HG02759 (cell line): ENCODE measurements at regions not wholly inside any gene's neighbourhood (a gene's known extent, or its start where the extent isn't known, plus 50 kb on each side); places are given as distances from the start of the nearest gene placed in this dataset.
A peak's percentile ranks its signal among the peaks of the same experiment; 100 is the strongest.
"Not testable (repeated sequence)": the region's sequence is repeated elsewhere in the genome, so short reads cannot be mapped to it uniquely, and the experiment has no call there.

Source experiments
- ATAC-seq: cut with Tn5 transposase; IDR thresholded peaks from one replicate; pipeline ENCODE4 v1.9.1; 2021; ENCODE audit warnings: mild to moderate bottlenecking, moderate library complexity; ENCODE audit not compliant: unreplicated experiment

DNA sequence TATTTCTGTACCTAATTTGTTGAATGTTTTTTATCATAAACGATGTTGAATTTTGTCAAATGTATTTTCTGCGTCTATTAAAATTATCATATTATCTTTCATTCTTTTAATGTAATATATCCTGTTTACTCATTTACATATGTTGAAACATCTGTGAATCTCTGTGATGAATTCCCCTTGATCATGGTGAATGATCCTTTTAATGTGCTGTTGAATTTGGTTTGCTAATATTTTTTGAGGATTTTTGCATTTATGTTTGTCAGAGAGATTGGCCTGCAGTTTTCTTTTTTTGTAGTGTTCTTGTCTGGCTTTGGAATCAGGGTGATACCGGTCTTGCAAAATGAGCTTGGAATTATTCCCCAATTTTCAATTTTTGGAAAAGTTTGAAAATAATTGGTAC lies 569.3 kb upstream of the CCDC179 start:
- ATAC-seq = no peak

DNA sequence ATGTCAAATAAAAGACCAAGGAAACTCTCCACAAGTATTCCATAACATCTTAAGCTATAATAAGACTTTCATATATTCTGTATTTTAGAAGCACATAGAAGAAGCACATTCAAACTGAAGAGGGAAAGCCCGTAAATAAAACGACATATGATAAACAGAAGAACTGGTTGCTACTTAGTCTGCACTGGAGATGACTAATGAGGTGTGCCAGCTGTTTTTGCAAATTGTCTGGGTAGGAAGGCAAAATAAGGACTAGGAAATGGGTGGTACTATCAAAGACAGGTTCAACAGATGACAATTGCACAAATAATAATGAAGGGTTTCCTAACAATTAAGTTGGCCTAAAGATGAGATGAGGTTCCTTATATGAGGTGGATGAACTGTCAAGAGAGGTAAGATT lies 593.2 kb upstream of the CCDC179 start:
- no peak for ATAC-seq

DNA sequence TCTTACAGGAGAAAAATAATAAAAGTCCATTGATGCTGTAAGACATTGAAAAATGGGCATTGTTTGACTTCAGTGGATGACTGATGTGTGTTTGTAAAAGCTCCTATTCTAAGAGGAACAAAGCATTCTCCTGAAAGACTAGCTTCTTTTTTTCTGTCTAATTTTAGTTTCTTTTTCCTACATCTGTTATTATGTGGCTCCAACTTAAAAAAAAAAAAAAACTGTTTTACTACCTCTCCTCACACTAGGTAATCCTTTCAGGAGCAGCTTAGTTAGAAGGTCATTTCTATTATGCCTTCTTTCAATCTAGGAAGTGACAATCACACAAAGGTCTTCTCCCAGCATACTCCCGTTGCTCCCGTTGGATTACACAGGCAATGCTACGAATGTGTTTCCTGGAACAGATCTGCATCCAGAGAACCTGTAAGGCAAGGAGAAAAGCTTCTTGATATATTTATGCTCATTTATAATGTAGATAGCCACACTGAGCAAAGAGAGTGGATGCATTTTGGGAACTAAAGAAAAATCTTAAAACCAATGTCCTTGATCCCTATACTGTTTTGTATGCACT lies 595.1 kb upstream of the CCDC179 start:
- ATAC-seq = no peak

DNA sequence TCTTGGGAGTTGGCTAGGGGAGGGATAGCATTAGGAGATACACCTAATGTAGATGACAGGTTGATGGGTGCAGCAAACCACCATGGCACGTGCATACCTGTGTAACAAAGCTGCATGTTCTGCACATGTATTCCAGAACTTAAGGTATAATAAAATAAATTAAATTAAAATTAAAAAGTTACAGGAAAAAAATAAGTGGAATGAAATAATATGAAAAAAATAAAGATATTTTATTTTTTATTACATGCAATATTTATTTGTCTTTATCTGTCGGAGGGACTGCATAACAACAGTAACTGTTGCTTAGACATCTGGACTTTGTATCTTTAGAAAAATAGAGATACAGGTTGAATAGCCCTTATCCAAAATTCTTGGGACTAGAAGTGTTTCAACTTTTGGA lies 597.4 kb upstream of the CCDC179 start:
- ATAC-seq = no peak

DNA sequence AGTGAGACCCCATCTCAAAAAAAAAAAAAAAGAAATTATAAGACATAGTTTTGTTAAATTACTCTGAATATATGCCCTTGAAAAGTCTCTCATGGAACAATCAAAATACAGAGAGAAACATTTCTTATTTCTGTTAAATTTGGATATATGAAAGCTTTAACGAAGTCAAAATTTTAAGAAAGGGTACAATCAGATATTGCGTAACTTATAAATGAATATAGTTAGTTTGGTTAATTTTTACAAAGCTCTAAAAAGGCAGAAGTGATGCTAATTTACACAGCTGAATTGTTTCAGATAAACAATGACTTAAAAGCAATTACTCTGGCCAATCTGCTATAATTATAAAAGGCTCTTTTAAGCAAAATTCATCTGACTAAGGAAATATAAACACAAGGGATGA lies 611.6 kb upstream of the CCDC179 start:
- ATAC-seq = no peak

DNA sequence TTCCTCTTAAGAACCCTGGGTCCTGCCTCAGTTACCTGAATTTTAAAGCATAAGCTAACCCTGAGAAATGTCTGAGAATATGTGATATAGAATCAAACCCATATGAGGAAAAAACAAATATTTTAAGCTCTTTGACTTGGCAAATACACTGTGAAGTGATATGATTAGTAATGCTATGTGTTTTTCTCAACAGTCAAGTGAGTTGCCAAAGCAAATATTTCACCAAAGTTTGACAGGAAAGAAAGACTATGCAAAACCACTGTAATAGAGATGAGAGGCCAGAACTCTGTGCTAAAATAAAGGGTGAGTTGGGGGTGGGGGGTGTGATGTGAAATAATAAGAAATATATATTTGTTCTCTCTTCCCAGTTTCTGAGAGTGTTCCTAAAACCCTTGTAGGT lies 613.5 kb upstream of the CCDC179 start:
- ATAC-seq = no peak

DNA sequence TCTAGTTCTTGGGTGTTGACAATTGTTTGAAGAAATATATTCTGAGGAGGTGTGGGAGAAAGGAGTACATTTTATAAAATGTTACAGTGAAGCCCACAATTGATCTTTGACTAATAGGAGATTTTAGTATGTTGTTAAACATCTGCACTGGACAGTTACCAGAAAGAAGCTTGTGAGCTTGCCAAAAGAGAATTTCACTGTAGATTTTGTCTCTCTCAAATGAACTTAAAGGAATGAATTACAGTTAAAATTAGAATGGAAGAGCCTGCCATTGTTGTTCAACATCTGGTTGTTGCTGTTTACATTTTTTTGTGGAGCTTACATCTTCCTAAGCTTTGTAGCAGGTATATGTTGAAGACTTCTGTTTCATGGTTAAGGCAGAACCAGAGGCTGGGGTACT lies 620.5 kb upstream of the CCDC179 start:
- no peak for ATAC-seq

DNA sequence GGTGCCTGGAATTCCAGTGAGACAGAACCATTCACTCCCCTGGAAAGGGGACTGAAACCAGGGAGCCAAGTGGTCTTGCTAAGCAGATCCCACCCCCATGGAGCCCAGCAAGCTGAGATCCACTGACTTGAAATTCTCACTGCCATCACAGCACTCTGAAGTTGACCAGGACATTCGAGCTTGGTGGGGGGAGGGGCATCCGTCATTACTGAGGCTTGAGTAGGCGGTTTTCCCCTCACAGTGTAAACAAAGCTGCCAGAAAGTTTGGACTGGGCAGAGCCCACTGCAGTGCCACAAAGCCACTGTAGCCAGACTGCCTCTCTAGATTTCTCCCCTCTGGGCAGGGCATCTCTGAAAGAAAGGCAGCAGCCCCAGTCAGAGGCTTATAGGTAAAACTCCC lies 623.9 kb upstream of the CCDC179 start:
- ATAC-seq = not testable (repeated sequence)

DNA sequence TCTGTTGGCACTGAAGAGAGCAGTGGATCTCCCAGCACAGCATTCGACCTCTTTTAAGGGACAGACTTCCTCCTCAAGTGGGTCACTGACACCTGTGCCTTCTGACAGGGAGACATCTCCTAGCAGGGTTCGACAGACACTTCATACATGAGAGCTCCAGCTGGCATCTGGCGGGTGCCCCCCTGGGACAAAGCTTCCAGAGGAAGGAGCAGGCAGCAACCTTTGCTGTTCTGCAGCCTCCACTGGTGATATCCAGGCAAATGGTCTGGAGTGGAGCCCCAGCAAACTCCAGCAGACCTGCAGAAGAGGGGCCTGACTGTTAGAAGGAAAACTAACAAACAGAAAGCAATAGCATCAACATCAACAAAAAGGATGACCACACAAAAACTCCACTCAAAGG lies 624.3 kb upstream of the CCDC179 start:
- ATAC-seq = not testable (repeated sequence)

DNA sequence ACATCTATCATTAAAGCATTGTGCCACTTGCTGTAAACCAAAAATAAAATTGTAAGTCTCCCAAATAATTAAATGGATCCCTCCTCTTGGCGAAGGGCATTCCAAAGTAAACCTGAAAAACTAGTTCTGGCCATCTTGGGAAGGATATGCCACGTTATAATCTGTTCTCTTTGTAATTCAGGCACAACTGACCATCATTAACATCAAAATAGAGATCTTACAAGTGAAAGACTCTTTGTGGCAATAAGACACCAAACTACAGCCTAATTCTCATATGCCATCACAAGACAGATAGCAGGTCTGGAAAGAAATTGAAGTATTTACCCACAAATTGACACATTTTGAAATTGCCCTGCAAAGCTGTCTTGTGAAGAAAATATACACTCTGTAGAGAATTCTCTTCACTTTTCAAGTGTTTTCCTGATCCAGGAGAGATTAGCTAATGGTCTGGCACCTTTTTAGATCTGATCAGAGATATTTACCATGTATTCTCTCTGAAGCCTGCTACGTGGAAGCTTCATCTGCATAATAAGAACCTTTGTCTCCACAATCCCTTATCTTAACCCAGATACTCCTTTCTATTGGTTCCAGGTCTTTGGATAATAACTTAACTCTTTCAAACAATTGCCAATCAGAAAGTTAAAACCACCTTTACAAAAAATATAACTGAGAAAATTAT lies 630.4 kb upstream of the CCDC179 start:
- no peak for ATAC-seq

DNA sequence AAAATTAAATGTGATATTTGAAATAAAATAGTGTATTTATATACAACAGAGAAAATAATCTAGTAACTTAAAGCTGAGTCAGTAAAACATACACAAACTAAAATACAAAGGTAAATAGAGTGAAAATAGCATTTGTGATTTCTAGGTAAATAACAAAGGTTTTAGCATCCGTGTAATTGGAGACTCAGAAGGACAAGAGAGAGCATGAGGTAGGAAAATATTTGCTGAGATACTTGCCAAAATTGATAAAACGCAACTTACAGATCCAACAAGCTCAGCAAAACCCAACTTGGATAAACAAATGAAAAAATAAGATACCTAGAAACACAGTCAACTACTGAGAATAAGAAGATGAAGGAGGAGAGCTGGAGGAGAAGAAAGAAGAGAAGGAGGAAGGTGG lies 634.7 kb upstream of the CCDC179 start:
- no peak for ATAC-seq

DNA sequence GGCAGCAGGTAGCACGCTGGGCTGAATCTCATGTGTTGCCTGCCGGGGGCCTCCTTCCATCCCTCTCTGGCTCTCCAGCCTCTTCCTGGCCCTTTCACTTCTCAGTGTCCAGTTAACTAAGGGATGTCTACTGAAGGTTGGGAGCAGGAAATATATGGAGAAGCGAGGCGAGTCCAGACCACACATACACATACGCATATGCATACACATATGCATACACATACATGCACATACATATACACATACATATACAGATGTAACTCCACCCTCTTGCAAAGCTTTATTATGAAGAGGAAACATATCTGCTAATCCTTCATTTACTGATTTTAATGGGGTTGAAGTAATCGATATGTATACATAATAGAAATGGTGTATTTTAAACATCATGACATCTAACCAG lies 636.1 kb upstream of the CCDC179 start:
- no peak for ATAC-seq

DNA sequence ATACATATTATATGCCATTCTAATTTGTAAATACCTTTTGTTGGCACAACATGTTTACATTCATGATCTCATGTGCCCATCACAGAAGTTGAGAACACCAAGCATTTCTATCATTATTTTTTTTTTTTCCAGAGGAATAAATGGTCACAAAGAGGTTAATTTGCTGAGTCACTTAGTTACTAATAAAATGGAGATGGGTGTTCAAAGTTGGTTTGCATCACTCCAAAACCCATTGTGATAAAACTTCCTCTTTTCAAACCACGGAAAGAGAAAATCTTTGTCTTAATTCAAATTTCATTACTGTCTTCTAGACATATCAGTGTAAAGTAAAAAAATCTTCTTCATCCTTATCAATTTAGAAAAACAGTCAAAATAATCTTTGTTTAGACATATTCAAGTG lies 636.8 kb upstream of the CCDC179 start:
- no peak for ATAC-seq

DNA sequence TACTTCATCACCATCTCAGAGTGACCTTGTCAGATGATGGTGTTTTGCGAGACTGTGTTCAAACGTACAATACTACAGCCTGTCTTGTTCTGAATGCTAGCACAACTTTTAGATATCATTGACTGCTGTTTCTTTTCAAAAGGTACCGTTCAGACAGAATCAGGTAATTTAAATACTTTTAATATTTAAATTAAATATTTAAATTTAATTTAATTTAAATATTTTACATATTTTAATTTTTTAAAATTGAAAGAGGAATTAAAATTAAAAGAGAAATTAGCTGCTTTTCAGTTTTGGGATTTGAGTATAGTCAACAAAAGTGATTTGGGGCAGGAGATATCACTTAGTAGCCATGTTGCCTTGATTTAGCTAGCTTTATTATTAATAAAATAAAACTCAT lies 642.1 kb upstream of the CCDC179 start:
- no peak for ATAC-seq

DNA sequence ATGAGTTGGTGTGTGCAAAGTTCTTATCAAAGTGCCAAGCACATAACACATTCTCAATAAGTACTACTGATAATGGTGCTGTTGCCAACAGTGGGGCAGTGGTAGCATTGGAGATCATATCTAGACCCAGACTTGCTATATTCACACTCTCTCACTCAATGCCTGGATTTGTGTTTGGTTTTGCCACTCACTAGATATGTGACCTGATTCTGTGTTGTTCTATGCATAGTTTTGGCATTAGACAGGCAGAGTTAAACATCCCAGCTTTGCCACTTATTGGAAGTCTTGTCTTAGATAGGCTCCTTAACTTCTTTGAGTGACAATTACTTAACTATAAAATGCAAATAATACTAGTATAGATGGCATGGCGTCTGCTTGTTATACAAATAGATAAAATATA lies 642.6 kb upstream of the CCDC179 start:
- ATAC-seq = no peak

DNA sequence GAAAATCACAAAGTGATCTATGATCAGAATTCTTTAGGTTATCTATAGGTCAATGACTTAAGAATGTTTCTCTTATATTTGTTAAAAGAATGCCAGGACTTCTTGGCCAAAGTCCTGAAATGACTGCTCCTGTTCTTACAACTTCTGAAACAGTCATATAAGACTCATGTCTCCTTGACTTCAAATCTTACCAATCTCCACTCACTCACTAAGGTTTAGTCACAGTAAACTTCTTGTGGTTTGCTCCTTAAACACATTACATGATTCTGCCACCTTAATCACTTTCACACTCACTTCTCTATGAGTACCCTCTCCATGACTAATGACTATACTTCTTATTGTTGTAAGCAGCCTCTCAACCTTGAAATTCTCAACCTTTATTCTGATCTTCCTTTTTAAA lies 648.7 kb upstream of the CCDC179 start:
- peak; percentile 67 for ATAC-seq

DNA sequence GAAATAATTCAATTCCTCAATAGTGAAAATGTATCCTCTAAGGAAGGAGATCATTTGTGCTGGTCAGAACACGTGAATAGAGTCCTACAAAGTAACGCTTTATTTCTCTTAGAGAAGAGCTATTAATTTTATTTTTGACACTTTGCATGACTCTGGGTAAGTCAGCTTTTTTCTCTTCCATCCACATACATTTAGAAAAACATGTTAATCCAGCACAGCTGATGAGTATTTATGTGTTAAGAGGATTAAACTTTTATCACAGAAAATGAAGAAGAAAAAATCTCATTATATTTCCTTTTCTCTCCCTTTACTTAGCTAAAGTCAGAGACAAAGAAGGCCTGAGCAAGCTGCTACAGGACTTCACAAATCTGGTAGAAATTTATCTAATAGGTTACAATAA lies 649.5 kb upstream of the CCDC179 start:
- no peak for ATAC-seq

DNA sequence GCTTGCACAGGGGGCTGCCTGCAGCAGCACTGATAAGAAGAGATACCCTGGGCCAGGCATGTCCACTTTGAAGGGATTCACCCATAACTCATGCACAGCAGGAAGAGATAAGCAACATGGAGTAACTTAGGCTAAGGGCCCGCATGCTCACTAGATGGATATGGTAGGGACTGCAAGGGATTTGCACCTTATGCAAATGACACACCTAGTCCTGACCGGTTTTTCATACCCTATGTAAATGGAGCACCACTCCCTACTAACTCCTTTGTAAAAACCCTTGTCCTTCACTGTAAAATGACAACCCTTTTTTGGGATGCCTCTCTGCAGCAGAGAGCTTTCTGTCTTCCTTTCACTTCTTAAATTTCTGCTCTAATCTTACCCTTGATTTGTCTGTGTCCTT lies 658.9 kb upstream of the CCDC179 start:
- ATAC-seq = no peak

DNA sequence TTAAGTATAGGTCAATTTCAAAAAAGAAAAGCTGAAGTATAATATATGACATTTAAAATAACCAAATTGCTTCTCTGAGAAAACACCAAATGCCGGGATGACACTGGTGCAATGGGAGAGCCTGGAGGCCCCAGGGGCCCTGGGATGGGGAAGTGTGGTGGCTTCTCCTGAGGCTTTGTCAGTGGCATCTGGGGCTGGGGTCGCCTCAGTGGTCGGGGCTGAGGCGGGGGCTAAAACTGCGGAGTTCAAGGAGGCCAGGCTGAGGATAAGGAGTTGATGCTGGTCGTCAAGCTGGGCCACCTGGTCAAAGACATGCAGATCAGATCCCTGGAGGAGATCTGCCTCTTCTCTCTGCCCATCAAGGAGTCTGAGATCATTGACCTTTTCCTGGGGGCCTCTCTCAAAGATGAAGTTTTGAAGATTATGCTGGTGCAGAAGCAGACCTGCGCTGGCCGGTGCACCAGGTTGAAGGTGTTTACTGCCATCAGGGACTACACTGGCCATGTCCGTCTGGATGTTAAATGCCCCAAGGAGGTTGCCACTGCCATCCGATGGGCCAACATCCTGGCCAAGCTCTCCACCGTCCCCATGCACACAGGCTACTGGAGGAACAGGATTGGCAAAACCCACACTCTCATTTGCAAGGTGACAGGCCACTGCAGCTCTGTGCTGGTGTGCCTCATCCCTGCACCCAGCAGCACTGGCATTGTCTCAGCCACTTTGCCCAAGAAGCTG lies 660.1 kb upstream of the CCDC179 start:
- ATAC-seq = no peak

DNA sequence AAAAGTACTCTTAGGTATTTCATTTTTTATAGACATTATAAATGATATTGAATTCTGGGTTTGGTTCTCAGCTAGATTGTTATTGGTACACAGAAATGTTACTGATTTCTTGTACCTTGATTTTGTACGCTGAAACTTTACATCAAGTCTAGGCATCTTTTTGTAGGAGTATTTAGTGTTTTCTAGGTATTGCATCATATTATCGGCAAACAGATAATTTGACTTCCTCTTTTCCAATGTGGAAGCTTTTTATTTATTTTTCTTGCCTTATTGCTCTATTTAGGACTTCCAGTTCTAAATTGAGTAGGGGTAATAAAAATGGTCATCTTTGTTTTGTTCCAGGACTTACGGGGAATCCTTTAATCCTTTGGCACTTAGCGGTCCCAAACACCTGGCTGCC lies 676.6 kb upstream of the CCDC179 start:
- ATAC-seq = no peak

DNA sequence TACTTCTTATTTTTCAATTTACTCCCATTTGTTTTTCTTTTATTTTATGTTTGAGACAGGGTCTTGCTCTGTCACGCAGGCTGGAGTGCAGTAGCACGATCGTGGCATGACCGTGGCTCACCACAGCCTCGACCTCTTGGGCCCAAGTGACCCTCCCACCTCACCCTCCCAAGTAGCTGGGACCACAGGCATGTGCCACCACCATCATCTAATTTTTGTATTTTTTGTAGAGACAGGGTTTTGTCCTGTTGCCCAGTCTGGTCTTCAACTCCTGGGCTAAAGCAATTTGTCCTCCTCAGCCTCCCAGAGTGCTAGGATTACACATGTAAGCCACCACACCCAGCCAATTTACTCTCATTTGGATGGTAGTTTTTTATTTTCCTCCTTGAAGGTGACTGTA lies 679.3 kb upstream of the CCDC179 start:
- no peak for ATAC-seq

DNA sequence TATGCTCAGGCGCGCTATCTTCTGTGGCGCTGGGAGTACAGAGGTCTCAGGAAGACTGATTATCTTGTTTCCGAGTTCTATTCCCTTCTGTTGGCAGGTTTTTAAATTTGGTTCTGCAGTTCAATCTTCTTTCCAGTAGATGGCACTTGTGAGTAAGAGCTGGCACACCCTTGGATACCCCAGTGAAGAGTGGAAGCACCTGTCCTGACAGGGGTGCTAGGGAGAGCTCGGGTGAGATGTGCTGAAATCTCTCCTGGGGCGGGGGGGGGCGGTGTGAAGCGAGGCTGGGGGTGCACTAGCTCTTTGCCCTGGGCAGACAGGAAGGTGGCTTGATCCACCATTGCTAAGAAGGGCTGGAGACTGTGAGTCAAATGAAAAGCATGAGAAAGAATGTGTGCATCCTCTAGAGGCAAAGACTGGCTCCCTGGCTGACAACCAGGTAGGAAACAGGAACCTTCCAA lies 679.9 kb upstream of the CCDC179 start:
- ATAC-seq = peak; percentile 89
